Prostate gland (tissue), 2 donors: ENCODE measurements at regions not wholly inside any gene's neighbourhood (a gene's known extent, or its start where the extent isn't known, plus 50 kb on each side); places are given as distances from the start of the nearest gene placed in this dataset.

Source experiments
- POLR2A ChIP-seq: fragments of 450-650 bp; IDR thresholded peaks from one replicate; pipeline ENCODE4 v1.6.1; 2016; ENCODE audit warnings: antibody characterized with exemption, mild to moderate bottlenecking
- TF ChIP-seq, protein P1 (sequence below), 4 experiments: fragments of 200-600 bp in 2 of 4; fragments of 450-650 bp in 2 of 4; sonication (generic) in 2 of 4; IDR thresholded peaks; 1 replicate in 3 of 4; 2 replicates in 1 of 4; pipeline ENCODE4 v1.5.1; 2016 to 2019; ENCODE audit warnings: antibody characterized with exemption in 4 of 4, mild to moderate bottlenecking in 2 of 4, moderate library complexity in 2 of 4

DNA sequence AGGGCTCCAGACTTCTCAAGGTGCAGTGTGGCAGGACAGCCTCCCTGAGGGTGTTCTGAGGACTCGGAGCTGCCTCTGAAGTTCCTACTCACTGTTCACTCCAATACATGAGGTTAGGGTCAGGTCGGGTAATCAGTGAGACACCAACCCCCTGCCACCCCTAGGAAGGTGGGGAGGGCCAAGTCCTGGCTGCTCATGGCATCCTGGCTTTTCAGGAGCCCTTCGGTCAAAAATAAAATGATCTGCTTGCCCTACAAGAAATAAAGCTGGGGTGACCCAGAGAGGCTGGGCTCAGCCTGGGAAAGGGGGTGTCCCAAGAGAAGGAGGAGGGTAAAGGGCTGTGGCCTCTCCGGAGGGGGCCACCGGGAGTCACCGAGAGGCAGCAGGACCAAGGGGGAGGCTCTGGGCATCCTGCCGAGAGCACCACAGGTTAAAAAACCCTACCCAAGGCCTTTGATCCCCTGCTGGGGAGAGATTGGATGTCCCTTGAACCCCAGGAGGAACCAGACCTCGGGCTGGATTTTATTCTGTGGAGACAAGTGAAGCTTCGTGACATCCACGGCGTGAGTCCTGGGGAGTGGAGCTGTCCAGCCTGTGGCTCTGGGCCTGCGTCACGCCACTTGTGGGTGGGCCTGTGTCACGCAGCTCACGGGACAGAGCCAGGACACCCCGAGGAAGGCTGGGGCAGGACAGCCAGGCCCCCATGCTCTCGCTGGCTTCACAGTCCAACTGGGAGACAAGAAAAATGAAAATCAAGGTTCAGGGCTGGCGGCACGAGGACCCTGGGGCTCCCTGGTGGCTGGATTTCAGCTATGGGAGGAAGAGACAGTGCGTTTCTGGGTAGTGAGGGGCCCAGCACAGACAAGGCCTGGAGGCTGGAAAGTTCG is 102.2 kb upstream of the FGF3 start:
- no peak for TF ChIP-seq POLR2A
- TF ChIP-seq, protein P1, sequence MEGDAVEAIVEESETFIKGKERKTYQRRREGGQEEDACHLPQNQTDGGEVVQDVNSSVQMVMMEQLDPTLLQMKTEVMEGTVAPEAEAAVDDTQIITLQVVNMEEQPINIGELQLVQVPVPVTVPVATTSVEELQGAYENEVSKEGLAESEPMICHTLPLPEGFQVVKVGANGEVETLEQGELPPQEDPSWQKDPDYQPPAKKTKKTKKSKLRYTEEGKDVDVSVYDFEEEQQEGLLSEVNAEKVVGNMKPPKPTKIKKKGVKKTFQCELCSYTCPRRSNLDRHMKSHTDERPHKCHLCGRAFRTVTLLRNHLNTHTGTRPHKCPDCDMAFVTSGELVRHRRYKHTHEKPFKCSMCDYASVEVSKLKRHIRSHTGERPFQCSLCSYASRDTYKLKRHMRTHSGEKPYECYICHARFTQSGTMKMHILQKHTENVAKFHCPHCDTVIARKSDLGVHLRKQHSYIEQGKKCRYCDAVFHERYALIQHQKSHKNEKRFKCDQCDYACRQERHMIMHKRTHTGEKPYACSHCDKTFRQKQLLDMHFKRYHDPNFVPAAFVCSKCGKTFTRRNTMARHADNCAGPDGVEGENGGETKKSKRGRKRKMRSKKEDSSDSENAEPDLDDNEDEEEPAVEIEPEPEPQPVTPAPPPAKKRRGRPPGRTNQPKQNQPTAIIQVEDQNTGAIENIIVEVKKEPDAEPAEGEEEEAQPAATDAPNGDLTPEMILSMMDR (IDR thresholded peaks at IDR 0.05) = no peak
